Progenitor cell of endocrine pancreas (in vitro differentiated cells): ENCODE measurements at regions not wholly inside any gene's neighbourhood (a gene's known extent, or its start where the extent isn't known, plus 50 kb on each side); places are given as distances from the start of the nearest gene placed in this dataset.

Experiments used
- DNase-seq: peaks from one replicate; pipeline ENCODE4 v3.0.0; 2021; ENCODE audit warnings: low spot score; ENCODE audit not compliant: unreplicated experiment
- H3K27ac Mint-ChIP-seq: 2 replicates; pipeline ENCODE4 v1.8.0; 2021; ENCODE audit warnings: mild to moderate bottlenecking, moderate library complexity, mixed read lengths
- H3K27me3 Mint-ChIP-seq: 2 replicates; pipeline ENCODE4 v1.8.0; 2021; ENCODE audit warnings: mixed read lengths
- H3K36me3 Mint-ChIP-seq: 2 replicates; pipeline ENCODE4 v1.8.0; 2022; ENCODE audit warnings: mixed read lengths; ENCODE audit not compliant: insufficient read depth
- H3K4me1 Mint-ChIP-seq: 2 replicates; pipeline ENCODE4 v1.8.0; 2021; ENCODE audit warnings: low read depth, mixed read lengths
- H3K4me3 Mint-ChIP-seq: 2 replicates; pipeline ENCODE4 v1.8.0; 2021; ENCODE audit warnings: low read depth, mild to moderate bottlenecking, moderate library complexity, mixed read lengths
- H3K9me3 Mint-ChIP-seq: 2 replicates; pipeline ENCODE4 v1.8.0; 2021; ENCODE audit warnings: low read depth, mixed read lengths
- CTCF ChIP-seq: fragments of 200-600 bp; sonication (generic); IDR thresholded peaks from one replicate; pipeline ENCODE4 v1.5.0; 2021; ENCODE audit warnings: antibody characterized with exemption, mild to moderate bottlenecking; ENCODE audit not compliant: unreplicated experiment

GRCh38 chr6:85163156-85164080 lies 286.5 kb upstream of the NT5E start:
- H3K27ac Mint-ChIP-seq, result no peak overlapping the region
- no peaks in the 10 kb centered on the region for H3K27me3 Mint-ChIP-seq
- DNase-seq, result no peak
- H3K4me1 Mint-ChIP-seq, result no peaks in the 10 kb centered on the region
- no peak overlapping the region for H3K4me3 Mint-ChIP-seq
- H3K36me3 Mint-ChIP-seq, result no peaks in the 10 kb centered on the region
- H3K9me3 Mint-ChIP-seq, result no peaks in the 10 kb centered on the region
- no peak for TF ChIP-seq CTCF

- Mint-ChIP-seq H3K27ac (no peak overlapping the region), H3K27me3 (no peaks in the 10 kb centered on the region), H3K4me1 (no peaks in the 10 kb centered on the region), H3K36me3 (no peaks in the 10 kb centered on the region), H3K9me3 (peaks cover 2% of the 10 kb centered on the region), H3K4me3 (no peak overlapping the region)
- no peak for TF ChIP-seq CTCF
- DNase-seq, result no peak
These were observed 292.6 kb upstream of the NT5E start for GRCh38 chr6:85157311-85157710.

GRCh38 chr6:85143676-85144075 lies 306.2 kb upstream of the NT5E start:
- no peaks in the 10 kb centered on the region for H3K27me3 Mint-ChIP-seq
- DNase-seq, result no peak
- no peak for TF ChIP-seq CTCF
- no peaks in the 10 kb centered on the region for H3K36me3 Mint-ChIP-seq
- H3K4me3 Mint-ChIP-seq, result no peak overlapping the region
- H3K9me3 Mint-ChIP-seq, result peaks cover 14% of the 10 kb centered on the region
- H3K4me1 Mint-ChIP-seq, result no peaks in the 10 kb centered on the region
- no peak overlapping the region for H3K27ac Mint-ChIP-seq

GRCh38 chr6:85137865-85138264 lies 312.0 kb upstream of the NT5E start:
- DNase-seq, result no peak
- H3K4me3 Mint-ChIP-seq, result no peak overlapping the region
- H3K27ac Mint-ChIP-seq, result no peak overlapping the region
- H3K4me1 Mint-ChIP-seq, result peaks cover 5% of the 10 kb centered on the region
- no peaks in the 10 kb centered on the region for H3K9me3 Mint-ChIP-seq
- H3K36me3 Mint-ChIP-seq, result no peaks in the 10 kb centered on the region
- no peaks in the 10 kb centered on the region for H3K27me3 Mint-ChIP-seq
- no peak for TF ChIP-seq CTCF

- Mint-ChIP-seq H3K9me3 (no peaks in the 10 kb centered on the region), H3K27ac (no peak overlapping the region), H3K4me3 (no peak overlapping the region), H3K27me3 (no peaks in the 10 kb centered on the region), H3K36me3 (no peaks in the 10 kb centered on the region), H3K4me1 (peaks cover 5% of the 10 kb centered on the region)
- no peak for TF ChIP-seq CTCF
- no peak for DNase-seq
These were observed 313.6 kb upstream of the NT5E start for GRCh38 chr6:85136310-85136709.
